H54 (cell line): ENCODE measurements at regions not wholly inside any gene's neighbourhood (a gene's known extent, or its start where the extent isn't known, plus 50 kb on each side); places are given as distances from the start of the nearest gene placed in this dataset.

Source experiments
- DNase-seq: peaks from one replicate; pipeline ENCODE4 v3.0.0; 2011; ENCODE audit warnings: low spot score, mixed read lengths; ENCODE audit not compliant: insufficient read length
- FAIRE-seq: peaks from 3 replicates; lab custom pipeline; 2011; peaks lifted over from hg19 to GRCh38; lab: Jason Lieb, UNC
- POLR2A ChIP-seq: IDR thresholded peaks from 2 replicates; pipeline ENCODE4 v1.6.1; 2011; ENCODE audit warnings: low read depth, mild to moderate bottlenecking, low read length

DNA sequence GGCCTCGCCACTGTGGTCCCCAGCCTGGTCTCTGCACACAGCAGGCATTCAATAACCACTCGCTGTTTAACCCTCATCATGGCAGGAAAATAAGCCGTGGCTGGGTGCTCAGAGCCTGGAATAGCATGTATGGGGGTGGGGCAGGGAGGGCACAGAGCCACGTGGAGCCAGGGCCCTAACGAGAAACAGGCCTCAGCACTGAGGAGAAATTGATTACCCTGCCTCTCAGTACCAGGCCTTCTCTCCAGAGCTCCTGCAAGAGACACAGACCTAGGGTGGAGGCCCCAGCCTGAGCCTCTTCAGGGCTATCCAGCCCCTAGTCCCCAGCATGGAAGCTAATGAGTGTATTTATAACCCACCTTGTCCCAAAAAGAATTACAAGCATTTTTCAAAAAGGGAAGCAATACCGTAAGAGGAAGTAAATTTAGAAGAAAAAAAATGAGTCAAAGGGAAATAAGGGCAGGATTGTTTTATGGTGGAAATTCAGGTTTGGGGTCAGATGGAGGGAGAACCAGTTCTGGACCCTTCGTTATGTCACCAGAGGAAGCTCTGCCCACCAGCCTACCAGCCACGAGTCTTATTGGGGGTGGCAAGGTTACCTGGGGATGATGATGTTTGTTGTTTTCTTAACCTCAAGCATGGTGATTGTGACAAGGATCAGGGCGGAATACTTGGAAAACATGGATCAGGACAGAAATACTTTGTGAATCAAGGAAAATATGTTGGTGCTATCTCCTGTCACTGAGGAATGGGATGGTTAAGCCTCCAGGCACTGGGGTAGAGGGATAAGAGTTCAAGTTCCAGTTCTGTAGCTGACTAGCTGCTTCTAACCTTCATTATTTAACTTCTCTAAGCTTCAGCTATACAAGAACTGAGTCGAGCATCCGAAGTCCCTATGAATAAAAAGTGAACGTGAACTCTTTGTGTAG, 101.9 kb upstream of the RBPJ start:
- DNase-seq (no peak), FAIRE-seq (no peak)
- TF ChIP-seq POLR2A: no peak

DNA sequence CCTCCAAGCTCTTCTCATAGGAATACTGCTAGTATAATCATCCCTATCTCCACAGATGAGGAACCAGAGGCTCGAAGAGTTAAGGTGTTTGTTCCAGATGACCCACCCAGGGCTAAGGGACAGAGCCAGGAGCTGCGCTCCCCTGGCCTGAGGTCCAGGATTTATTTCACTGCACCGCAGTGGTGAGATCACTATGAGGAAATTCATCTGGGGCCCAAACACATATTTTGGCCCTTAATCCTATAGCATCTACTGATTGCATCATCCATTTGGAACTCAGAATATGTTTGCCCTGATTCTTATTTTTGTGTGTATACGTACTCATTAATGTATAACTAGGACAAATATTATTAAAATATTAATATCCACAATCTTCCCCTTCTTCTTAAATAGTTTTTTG, 100.1 kb upstream of the RBPJ start:
- FAIRE-seq (no peak), DNase-seq (peak; percentile 20)
- no peak for TF ChIP-seq POLR2A

DNA sequence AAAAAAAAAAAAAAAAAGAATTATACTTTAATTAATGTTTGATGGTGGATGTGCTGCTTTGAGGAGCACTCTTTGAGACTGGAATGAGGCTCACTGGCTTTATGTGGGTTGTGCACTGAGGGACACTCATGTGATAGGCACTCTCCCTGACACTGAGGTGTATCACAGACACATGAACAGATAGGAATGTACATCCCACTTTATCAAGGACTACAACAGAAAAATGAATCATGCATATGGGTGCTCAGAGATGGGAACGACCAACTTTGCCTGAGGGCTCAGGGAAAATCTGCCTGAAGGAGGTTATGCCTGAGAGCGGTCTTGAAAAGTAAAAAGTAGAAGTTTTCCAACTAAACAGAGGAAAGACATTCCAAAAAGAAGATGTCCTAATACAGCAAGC, 97.7 kb upstream of the RBPJ start:
- TF ChIP-seq POLR2A: no peak
- DNase-seq (peak; percentile 15), FAIRE-seq (no peak)

DNA sequence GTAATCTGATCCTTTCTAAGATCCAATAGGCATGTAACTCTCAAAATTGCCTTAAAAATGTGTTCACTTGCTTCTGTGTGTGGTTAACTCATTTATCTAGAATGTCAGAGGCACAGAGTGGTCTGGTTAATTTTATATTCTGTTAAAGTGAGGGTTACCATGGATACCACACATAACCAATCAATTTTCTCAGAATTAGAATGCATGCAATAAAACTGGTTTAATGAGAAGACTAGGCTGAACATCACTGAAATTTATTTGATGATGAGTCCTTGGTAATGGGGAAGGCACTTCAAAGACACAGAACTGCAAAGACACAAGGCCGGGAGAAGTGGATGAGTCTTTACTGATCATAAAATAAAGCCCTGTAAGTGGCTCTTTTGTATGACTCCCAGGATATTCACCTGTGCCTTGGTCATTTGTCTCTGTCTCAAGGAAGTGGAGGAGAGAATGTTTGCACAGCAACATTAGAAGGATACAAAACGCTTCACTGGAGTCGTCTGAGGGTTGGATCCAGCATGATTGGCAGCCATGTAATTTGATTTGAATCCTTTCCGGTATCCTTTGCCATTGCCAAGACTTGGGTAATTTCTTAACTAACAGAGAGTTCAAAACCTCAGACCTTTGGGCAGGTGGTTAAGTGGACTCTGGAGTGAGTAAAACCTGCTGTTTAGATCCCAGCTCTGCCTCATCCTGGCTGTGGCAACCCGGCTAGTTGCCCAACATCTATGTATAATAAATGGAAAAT, 94.0 kb upstream of the RBPJ start:
- no peak for FAIRE-seq
- no peak for DNase-seq
- no peak for TF ChIP-seq POLR2A

DNA sequence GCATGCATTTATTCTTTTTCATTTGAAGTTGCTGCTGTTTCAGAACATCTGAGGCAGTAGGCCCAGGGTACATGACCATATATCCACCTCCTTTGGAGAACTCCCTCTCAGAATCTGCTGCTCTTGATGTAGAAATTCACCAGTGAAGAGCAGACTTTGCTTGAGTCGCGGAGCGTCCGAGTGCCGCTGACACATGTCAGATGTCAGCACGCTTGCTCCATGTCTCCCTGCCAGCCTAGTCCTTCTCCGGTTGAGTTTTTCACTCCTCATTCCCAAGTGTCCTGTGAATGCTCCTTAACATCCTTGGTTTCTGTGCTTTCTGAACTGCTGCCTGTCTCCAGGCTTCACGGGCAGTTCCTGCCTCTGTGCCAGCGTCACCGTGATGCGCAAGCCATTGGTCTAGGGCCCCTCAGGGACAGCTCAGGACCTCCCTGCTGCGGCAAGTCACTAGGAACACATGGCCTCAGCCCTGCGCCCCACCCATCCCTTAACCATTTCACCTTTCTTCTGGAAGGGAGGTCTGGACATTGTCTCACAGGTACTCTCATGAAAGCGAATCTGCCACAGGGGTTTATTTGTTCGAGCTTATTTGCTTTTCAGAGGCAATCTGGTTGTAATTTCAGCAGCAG, 93.1 kb upstream of the RBPJ start:
- TF ChIP-seq POLR2A: no peak
- FAIRE-seq (no peak), DNase-seq (no peak)

DNA sequence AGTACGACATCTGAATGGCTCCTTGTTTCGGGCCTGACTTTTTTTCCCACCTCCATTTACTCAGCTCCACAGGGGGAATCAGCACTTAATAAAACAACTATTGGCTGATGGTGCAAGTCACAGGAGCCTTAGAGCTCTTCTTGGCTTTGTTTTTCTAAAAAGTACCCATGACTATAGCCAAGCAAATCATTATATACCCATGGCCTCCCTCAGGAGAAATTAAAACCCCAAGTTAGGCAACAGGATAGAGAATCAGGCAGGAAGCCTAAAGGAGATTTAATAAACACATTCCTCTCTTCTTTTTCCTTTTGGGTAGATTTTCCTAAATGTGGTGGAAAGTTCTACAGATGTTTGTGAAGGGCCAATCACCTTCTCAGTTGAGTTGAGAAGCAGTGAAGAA, 91.9 kb upstream of the RBPJ start:
- no peak for TF ChIP-seq POLR2A
- no peak for FAIRE-seq
- no peak for DNase-seq

DNA sequence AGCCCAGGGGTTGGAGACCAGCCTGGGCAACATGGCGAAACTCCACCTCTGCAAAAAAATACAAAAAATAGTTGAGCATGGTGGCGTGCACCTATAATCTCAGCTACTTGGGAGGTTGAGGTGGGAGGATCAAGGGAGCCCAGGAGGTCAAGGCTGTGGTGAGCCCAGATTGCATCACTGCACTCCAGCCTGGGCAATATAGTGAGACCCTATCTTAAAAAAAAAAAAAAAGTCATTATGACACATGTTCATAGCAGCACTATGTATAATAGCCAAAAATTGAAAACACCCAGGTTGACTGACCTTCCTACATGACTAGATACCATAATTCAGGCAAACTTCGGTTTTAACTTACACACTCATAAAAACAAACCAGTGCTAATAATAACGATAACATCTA, 90.8 kb upstream of the RBPJ start:
- DNase-seq: no peak
- no peak for TF ChIP-seq POLR2A
- no peak for FAIRE-seq

DNA sequence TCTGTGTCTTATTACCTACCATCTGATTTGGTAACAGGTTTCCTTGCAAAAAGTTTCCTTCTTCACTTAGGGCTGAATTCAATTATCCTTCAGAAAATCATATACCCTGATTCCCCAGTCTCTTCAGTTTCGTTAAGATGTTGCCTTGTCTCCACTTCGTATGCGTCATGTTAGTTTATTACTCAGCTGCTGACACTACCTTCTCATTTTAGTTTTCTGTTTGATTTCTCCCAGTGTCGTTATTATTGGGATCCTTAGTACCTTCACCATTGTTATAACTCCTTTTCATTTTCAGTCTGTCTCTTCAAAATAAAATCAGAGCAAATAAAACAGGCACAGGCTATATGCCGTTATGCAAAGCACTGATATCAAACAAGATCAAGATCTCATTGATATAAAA, 87.5 kb upstream of the RBPJ start:
- no peak for TF ChIP-seq POLR2A
- FAIRE-seq: no peak
- DNase-seq: no peak

DNA sequence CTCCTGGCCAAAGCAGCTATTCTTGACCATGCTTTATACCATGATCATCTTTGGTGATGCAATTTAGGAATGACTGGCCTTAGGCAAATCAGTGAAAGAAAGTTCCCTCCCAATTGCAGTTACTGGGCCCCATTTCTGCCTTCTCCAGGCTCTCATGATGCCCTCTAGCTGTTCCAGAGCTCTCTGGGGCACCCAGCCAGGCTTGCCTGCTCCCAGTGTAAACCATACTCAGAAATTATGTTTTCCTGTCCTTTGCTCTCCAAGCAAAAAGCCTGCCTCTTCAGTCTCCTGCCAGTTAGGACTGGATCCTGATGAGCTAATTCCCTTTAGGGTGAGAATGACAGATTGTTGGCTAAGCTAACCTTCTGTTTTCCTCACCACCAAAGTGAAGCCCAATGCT, 85.3 kb upstream of the RBPJ start:
- FAIRE-seq (no peak), DNase-seq (no peak)
- TF ChIP-seq POLR2A: no peak

DNA sequence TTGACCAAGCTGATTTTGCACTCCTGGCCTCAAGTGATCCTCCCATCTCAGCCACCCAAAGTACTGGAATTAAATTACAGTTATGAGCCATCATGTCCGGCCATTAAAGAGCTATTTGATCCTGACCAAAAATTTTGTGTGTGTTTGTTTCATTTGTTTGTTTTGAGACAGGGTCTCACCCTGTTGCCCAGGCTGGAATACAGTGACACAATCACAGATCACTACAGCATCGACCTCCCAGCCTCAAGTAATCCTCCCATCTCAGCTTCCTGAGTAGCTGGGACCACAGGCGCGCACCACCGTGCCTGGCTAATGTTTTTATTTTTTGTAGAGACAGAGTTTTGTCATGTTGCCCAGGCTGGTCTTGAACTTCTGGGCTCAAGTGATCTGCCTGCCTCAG, 82.9 kb upstream of the RBPJ start:
- TF ChIP-seq POLR2A: no peak
- DNase-seq (no peak), FAIRE-seq (no peak)

DNA sequence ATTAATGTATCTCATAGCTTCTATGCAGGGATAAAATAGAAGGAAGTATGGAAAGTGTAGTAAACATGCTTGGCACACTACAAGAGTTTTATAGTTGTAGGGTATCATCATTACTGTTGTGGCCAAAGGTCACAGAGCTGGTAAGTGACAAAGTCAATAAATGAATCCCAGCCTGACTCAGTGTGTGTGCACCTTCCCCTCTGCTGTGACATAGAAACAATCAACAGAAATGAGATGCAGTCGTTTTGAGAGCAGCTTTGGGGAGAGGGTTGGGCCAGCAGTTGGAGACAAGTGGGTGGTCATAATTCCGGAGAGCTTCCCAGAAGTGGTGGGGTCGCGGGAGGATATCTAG, 82.4 kb upstream of the RBPJ start:
- no peak for TF ChIP-seq POLR2A
- FAIRE-seq (no peak), DNase-seq (no peak)

DNA sequence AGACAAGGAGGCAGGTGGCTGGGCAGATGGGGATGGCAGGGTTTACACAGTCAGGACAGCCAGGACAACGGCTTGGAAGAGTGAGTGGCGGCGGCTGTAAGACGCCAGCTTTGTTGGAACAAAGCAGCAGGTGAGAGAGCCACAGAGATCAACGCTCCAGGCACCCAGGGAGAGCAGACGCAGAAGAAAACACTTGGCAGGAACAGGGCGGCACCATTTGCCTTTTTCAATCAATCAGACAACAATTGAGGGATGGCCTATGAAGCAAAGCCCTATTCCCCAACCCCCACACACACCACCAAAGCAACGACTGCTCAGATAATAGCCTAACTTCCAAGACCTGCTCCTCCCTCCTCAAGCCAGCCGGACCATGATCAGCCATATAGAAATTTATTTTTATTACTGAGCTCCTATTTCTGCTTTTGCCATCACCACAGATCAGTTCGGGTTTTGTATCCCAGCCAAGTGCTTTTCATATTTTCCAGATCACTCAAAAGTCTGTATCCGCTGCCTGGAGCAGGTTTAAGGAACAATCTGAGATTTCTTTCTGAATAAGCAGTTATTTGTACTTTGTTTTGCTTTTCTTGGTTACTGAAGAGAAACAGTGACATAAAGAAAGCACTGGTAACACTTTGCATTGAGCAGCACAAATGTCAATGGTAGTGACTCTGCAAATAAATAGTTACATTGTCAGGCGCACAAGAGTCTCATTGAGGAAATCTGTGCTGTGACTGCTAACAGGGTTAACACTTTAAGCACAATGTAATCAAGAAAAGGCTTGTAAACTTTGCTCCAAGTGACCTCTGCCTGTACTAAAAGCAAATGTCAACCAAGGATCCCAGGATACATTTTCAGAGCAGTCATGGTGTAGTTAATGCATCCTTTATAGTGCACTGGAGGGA, 81.8 kb upstream of the RBPJ start:
- no peak for TF ChIP-seq POLR2A
- DNase-seq (no peak), FAIRE-seq (no peak)

DNA sequence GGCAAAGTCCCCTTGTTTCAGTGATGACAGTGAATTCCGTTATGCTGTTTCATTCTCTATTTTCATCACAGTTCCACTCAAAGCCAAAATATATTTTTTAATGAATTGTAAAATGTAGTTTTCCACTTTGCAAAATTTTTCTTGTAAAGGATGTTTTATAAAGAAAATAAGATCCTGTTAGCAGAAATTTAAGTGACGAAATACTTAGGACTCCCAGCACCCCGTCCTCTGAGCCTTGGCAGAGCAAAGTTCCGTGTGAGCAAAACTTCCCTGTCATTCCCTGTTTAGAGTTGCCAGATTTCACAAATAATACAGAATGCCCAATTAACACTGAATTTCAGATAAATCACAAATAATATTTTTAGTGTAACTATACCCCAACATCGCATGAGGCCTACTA, 81.0 kb upstream of the RBPJ start:
- DNase-seq (no peak), FAIRE-seq (no peak)
- no peak for TF ChIP-seq POLR2A

DNA sequence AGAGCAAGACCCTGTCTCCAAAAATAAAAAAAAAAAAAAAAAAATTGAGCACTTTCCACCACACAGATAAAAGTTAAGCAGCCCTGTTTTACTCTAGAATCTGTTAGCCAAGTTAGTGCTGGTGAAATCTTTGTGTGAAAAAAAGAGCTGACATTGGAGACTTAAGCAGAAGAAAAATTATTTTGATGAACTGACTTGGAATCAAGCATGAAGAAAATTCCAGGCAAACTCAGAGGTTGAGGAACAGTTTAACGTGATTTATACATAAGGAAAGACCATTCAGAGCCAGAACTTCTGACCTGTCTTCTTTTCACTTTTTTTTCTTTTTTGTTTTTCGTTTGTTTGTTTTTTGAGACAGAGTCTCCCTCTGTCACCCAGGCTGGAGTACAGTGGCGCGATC, 79.6 kb upstream of the RBPJ start:
- no peak for TF ChIP-seq POLR2A
- FAIRE-seq (no peak), DNase-seq (no peak)
